Effector memory CD8-positive, alpha-beta T cell (primary cell): ENCODE measurements at regions not wholly inside any gene's neighbourhood (a gene's known extent, or its start where the extent isn't known, plus 50 kb on each side); places are given as distances from the start of the nearest gene placed in this dataset.

ENCODE experiments used
- ATAC-seq: fragments of 150-1000 bp; cut with Tn5 transposase; replicated peaks from 2 replicates; pipeline ENCODE4 v1.10.0; 2021; ENCODE audit warnings: mild to moderate bottlenecking, moderate library complexity
- DNase-seq, 3 experiments: peaks; one replicate each; pipeline ENCODE4 v3.0.0; 2021
- H3K27ac Mint-ChIP-seq, 2 donors: one replicate each; pipeline ENCODE4 v1.8.0; 2022; ENCODE audit warnings: mild to moderate bottlenecking in 2 of 2, mixed read lengths in 2 of 2, moderate library complexity in 2 of 2
- H3K27me3 Mint-ChIP-seq, 2 donors: one replicate each; pipeline ENCODE4 v1.8.0; 2022; ENCODE audit warnings: mixed read lengths in 2 of 2
- H3K36me3 Mint-ChIP-seq: one replicate; pipeline ENCODE4 v1.8.0; 2022; ENCODE audit warnings: mild to moderate bottlenecking, moderate library complexity, mixed read lengths; ENCODE audit not compliant: insufficient read depth
- H3K4me1 Mint-ChIP-seq, 2 donors: one replicate each; pipeline ENCODE4 v1.8.0; 2022; ENCODE audit warnings: low read depth in 2 of 2, mixed read lengths in 2 of 2
- H3K4me3 Mint-ChIP-seq, 2 donors: one replicate each; pipeline ENCODE4 v1.8.0; 2022; ENCODE audit warnings: mild to moderate bottlenecking in 2 of 2, mixed read lengths in 2 of 2, moderate library complexity in 2 of 2
- H3K9me3 Mint-ChIP-seq, 2 donors: one replicate each; pipeline ENCODE4 v1.8.0; 2022; ENCODE audit warnings: mixed read lengths in 2 of 2

- H3K9me3 Mint-ChIP-seq: no peaks in the 10 kb centered on the region
- H3K27ac Mint-ChIP-seq: no peak overlapping the region
- H3K4me3 Mint-ChIP-seq: no peak overlapping the region
- H3K36me3 Mint-ChIP-seq: no peaks in the 10 kb centered on the region
- peaks cover 0 to 16% of the 10 kb centered on the region in 2 donors for H3K27me3 Mint-ChIP-seq
- H3K4me1 Mint-ChIP-seq: peaks cover 2 to 6% of the 10 kb centered on the region in 2 donors
- ATAC-seq: no peak
- DNase-seq: no peak
These were observed 118.8 kb upstream of the GSE1 start for GRCh38 chr16:85494315-85494714.

DNA sequence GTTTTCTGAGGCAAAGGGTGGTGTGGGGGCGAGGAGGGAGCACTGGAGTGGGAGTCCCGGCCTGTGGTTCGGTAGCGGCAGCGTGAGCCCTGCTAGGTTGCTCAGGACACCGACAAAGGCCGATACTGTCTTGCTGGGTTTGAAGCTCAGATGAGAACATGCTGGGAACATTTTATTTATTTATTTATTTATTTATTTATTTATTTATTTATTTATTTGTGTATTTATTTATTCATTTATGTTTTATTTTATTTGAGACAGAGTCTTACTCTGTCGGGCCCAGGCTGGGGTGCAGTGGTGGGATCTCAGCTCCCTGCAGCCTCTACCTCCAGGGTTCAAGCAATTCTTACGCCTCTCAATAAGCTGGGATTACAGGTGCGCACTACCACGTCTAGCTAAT lies 117.9 kb upstream of the GSE1 start:
- Mint-ChIP-seq H3K9me3 (no peaks in the 10 kb centered on the region), H3K36me3 (no peaks in the 10 kb centered on the region), H3K27ac (no peak overlapping the region), H3K4me3 (no peak overlapping the region), H3K27me3 (peaks cover 0 to 7% of the 10 kb centered on the region in 2 donors), H3K4me1 (peaks cover 2 to 6% of the 10 kb centered on the region in 2 donors)
- no peak for ATAC-seq
- DNase-seq: no peak

- H3K36me3 Mint-ChIP-seq: no peaks in the 10 kb centered on the region
- H3K9me3 Mint-ChIP-seq: no peaks in the 10 kb centered on the region
- H3K27ac Mint-ChIP-seq: no peak overlapping the region
- ATAC-seq (no peak), DNase-seq (no peak)
- peaks cover 2 to 5% of the 10 kb centered on the region in 2 donors for H3K4me1 Mint-ChIP-seq
- H3K4me3 Mint-ChIP-seq: no peak overlapping the region
- H3K27me3 Mint-ChIP-seq: peaks cover 0 to 5% of the 10 kb centered on the region in 2 donors
These were observed 117.1 kb upstream of the GSE1 start for GRCh38 chr16:85495823-85496538.

- DNase-seq: no peak
- H3K27me3 Mint-ChIP-seq: no peaks in the 10 kb centered on the region
- ATAC-seq: no peak
- no peak overlapping the region for H3K27ac Mint-ChIP-seq
- H3K4me1 Mint-ChIP-seq: no peaks in the 10 kb centered on the region
- H3K36me3 Mint-ChIP-seq: no peaks in the 10 kb centered on the region
- H3K9me3 Mint-ChIP-seq: no peaks in the 10 kb centered on the region
- H3K4me3 Mint-ChIP-seq: no peak overlapping the region
These were observed 115.4 kb upstream of the GSE1 start for GRCh38 chr16:85497622-85498314.

DNA sequence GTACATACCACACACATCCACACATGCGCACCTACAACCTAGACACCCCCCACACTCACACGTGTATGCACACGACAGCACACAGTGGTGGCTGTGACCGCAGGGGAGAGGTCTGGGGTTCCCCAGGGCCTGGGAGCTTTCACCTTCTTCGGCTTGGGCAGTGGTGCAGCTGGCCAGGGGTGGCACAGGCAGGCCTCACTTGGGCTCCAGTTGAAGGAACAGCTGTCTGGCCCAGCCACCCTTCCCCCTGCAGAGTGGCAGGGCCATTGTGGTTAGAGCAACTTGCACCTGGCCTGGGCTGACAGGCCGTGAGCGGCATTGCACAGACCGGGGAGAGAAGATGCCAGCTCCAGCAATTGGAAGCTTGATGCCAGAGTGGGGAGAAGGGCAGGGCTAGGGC lies 114.5 kb upstream of the GSE1 start:
- no peak overlapping the region for H3K4me3 Mint-ChIP-seq
- no peaks in the 10 kb centered on the region for H3K27me3 Mint-ChIP-seq
- no peak overlapping the region for H3K27ac Mint-ChIP-seq
- H3K9me3 Mint-ChIP-seq: no peaks in the 10 kb centered on the region
- H3K4me1 Mint-ChIP-seq: no peaks in the 10 kb centered on the region
- peak; percentile 17 for ATAC-seq
- DNase-seq: no peak
- no peaks in the 10 kb centered on the region for H3K36me3 Mint-ChIP-seq

GRCh38 chr16:85500220-85500619 lies 112.9 kb upstream of the GSE1 start:
- no peak for DNase-seq
- H3K4me1 Mint-ChIP-seq: no peaks in the 10 kb centered on the region
- H3K27ac Mint-ChIP-seq: no peak overlapping the region
- H3K9me3 Mint-ChIP-seq: no peaks in the 10 kb centered on the region
- no peaks in the 10 kb centered on the region for H3K27me3 Mint-ChIP-seq
- H3K36me3 Mint-ChIP-seq: no peaks in the 10 kb centered on the region
- H3K4me3 Mint-ChIP-seq: no peak overlapping the region
- no peak for ATAC-seq

- Mint-ChIP-seq H3K27ac (no peak overlapping the region), H3K9me3 (no peaks in the 10 kb centered on the region), H3K36me3 (no peaks in the 10 kb centered on the region), H3K4me3 (no peak overlapping the region), H3K4me1 (no peaks in the 10 kb centered on the region), H3K27me3 (no peaks in the 10 kb centered on the region)
- ATAC-seq (no peak), DNase-seq (no peak)
These were observed 111.2 kb upstream of the GSE1 start for GRCh38 chr16:85501900-85502299.

GRCh38 chr16:85502357-85502756 lies 110.8 kb upstream of the GSE1 start:
- Mint-ChIP-seq H3K27me3 (no peaks in the 10 kb centered on the region), H3K36me3 (no peaks in the 10 kb centered on the region), H3K9me3 (no peaks in the 10 kb centered on the region), H3K4me3 (no peak overlapping the region), H3K27ac (no peak overlapping the region), H3K4me1 (peaks cover 0 to 3% of the 10 kb centered on the region in 2 donors)
- ATAC-seq: no peak
- DNase-seq: no peak

- peaks cover 0 to 3% of the 10 kb centered on the region in 2 donors for H3K4me1 Mint-ChIP-seq
- H3K4me3 Mint-ChIP-seq: no peak overlapping the region
- no peak overlapping the region for H3K27ac Mint-ChIP-seq
- DNase-seq (no peak), ATAC-seq (no peak)
- H3K27me3 Mint-ChIP-seq: peaks cover 0 to 4% of the 10 kb centered on the region in 2 donors
- no peaks in the 10 kb centered on the region for H3K36me3 Mint-ChIP-seq
- no peaks in the 10 kb centered on the region for H3K9me3 Mint-ChIP-seq
These were observed 109.4 kb upstream of the GSE1 start for GRCh38 chr16:85503679-85504231.

DNA sequence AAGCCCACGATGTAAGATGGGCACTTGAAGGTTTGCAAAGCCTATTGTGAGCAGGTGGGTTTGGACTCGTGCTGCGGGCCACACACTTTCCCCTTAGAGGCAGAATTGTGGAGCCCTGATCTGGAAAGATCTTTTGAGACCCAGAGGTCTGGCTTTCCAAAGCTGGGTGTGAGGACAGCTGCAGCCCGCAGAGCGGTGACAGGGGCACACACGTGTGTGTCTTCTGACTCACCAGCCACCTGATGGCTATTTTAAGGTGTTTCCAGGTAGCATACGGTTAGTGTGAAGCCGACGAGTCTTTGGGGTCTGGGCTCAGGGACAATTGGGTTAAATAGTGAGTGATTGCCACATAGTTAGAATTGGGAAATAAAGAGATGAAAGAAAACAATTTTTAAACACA lies 108.9 kb upstream of the GSE1 start:
- Mint-ChIP-seq H3K9me3 (no peaks in the 10 kb centered on the region), H3K27me3 (peaks cover 0 to 9% of the 10 kb centered on the region in 2 donors), H3K27ac (no peak overlapping the region), H3K4me1 (peaks cover 0 to 3% of the 10 kb centered on the region in 2 donors), H3K36me3 (no peaks in the 10 kb centered on the region), H3K4me3 (no peak overlapping the region)
- no peak for ATAC-seq
- no peak for DNase-seq

- H3K36me3 Mint-ChIP-seq: no peaks in the 10 kb centered on the region
- ATAC-seq: no peak
- H3K4me3 Mint-ChIP-seq: no peak overlapping the region
- H3K27ac Mint-ChIP-seq: no peak overlapping the region
- H3K4me1 Mint-ChIP-seq: peaks cover 0 to 3% of the 10 kb centered on the region in 2 donors
- H3K27me3 Mint-ChIP-seq: peaks cover 4 to 22% of the 10 kb centered on the region in 2 donors
- no peak for DNase-seq
- no peaks in the 10 kb centered on the region for H3K9me3 Mint-ChIP-seq
These were observed 107.1 kb upstream of the GSE1 start for GRCh38 chr16:85505794-85506634.

DNA sequence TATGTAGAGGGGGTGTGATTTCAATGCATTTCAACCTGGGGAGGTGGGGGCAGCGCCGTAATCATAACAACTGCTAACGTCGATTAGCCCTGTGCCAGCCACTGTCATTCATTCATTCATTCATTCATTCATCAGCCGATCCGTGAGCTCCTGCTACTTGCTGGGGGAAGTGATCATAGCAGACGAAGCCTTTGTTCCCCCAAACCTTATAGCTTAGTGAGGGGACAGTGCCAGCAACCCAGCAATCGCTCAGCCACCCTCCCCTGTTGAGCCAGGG lies 106.5 kb upstream of the GSE1 start:
- Mint-ChIP-seq H3K36me3 (no peaks in the 10 kb centered on the region), H3K4me3 (no peak overlapping the region), H3K27me3 (peaks cover 6 to 28% of the 10 kb centered on the region in 2 donors), H3K4me1 (peaks cover 0 to 3% of the 10 kb centered on the region in 2 donors), H3K27ac (no peak overlapping the region), H3K9me3 (no peaks in the 10 kb centered on the region)
- ATAC-seq (no peak), DNase-seq (no peak)

- H3K36me3 Mint-ChIP-seq: no peaks in the 10 kb centered on the region
- H3K9me3 Mint-ChIP-seq: no peaks in the 10 kb centered on the region
- no peak for ATAC-seq
- H3K4me3 Mint-ChIP-seq: no peak overlapping the region
- no peak for DNase-seq
- peaks cover 6 to 34% of the 10 kb centered on the region in 2 donors for H3K27me3 Mint-ChIP-seq
- peaks cover 0 to 3% of the 10 kb centered on the region in 2 donors for H3K4me1 Mint-ChIP-seq
- peak overlapping the region in 1 of 2 donors; percentile 32 for H3K27ac Mint-ChIP-seq
These were observed 105.8 kb upstream of the GSE1 start for GRCh38 chr16:85507342-85507741.
